SK-N-SH treated with all-trans-retinoic acid at 6 μM for 48 hours (cell line): ENCODE measurements at regions not wholly inside any gene's neighbourhood (a gene's known extent, or its start where the extent isn't known, plus 50 kb on each side); places are given as distances from the start of the nearest gene placed in this dataset.
A peak's percentile ranks its signal among the peaks of the same experiment; 100 is the strongest.

Experiments
- ATAC-seq: fragments of 200-7000 bp; cut with Tn5 transposase; 3 replicates; pipeline ENCODE4 v1.9.1; 2020; ENCODE audit warnings: mild to moderate bottlenecking, moderate library complexity
- ARNTL ChIP-seq: fragments of 450-650 bp; formaldehyde crosslinking; IDR thresholded peaks from 2 replicates; pipeline ENCODE4 v1.5.0; 2020; ENCODE audit warnings: low read depth, mild to moderate bottlenecking, moderate library complexity, borderline replicate concordance
- BACH2 ChIP-seq: fragments of 250-450 bp; sonication (Bioruptor Pico); IDR thresholded peaks from 2 replicates; pipeline ENCODE4 v1.9.0; 2021; ENCODE audit warnings: mild to moderate bottlenecking, borderline replicate concordance
- CSDC2 ChIP-seq: fragments of 250-450 bp; sonication (Bioruptor Pico); IDR thresholded peaks from 2 replicates; pipeline ENCODE4 v1.5.0; 2020; ENCODE audit warnings: mild to moderate bottlenecking, moderate library complexity
- ESRRG ChIP-seq: fragments of 250-450 bp; sonication (Bioruptor Pico); IDR thresholded peaks from 2 replicates; pipeline ENCODE4 v1.6.1; 2021; ENCODE audit warnings: mild to moderate bottlenecking
- ISL1 ChIP-seq: fragments of 250-450 bp; sonication (Bioruptor Pico); IDR thresholded peaks from 2 replicates; pipeline ENCODE4 v2.1.2; 2022; ENCODE audit warnings: mild to moderate bottlenecking, moderate library complexity
- OSR1 ChIP-seq: fragments of 250-450 bp; sonication (Bioruptor Pico); IDR thresholded peaks from 2 replicates; pipeline ENCODE4 v1.8.0; 2022; ENCODE audit warnings: moderate library complexity, mild to moderate bottlenecking, inconsistent platforms
- PPARA ChIP-seq: fragments of 250-450 bp; sonication (Bioruptor Pico); IDR thresholded peaks from 2 replicates; pipeline ENCODE4 v1.5.0; 2020; ENCODE audit warnings: mild to moderate bottlenecking, borderline replicate concordance
- RARB ChIP-seq: fragments of 250-450 bp; sonication (Bioruptor Pico); IDR thresholded peaks from 2 replicates; pipeline ENCODE4 v1.8.0; 2021; ENCODE audit warnings: mild to moderate bottlenecking, moderate library complexity
- SNAI2 ChIP-seq: fragments of 250-450 bp; sonication (Bioruptor Pico); IDR thresholded peaks from 2 replicates; pipeline ENCODE4 v1.5.0; 2020; ENCODE audit warnings: mild to moderate bottlenecking, moderate library complexity
- TCF4 ChIP-seq: fragments of 250-450 bp; sonication (Bioruptor Pico); IDR thresholded peaks from 2 replicates; pipeline ENCODE4 v1.8.0; 2021; ENCODE audit warnings: mild to moderate bottlenecking, moderate library complexity, borderline replicate concordance
- TOX ChIP-seq: fragments of 250-450 bp; sonication (Bioruptor Pico); IDR thresholded peaks from 2 replicates; pipeline ENCODE4 v1.8.0; 2021; ENCODE audit warnings: mild to moderate bottlenecking, moderate library complexity, borderline replicate concordance
- ZFP3 ChIP-seq: fragments of 250-450 bp; sonication (Bioruptor Pico); IDR thresholded peaks from 2 replicates; pipeline ENCODE4 v1.5.0; 2020; ENCODE audit warnings: mild to moderate bottlenecking, moderate library complexity
- ZNF565 ChIP-seq: fragments of 450-650 bp; formaldehyde crosslinking; conservative IDR thresholded peaks from 2 replicates; pipeline ENCODE4 v1.5.0; 2020; ENCODE audit warnings: low read depth, mild to moderate bottlenecking, moderate library complexity
- ZNF70 ChIP-seq: fragments of 450-650 bp; formaldehyde crosslinking; IDR thresholded peaks from 2 replicates; pipeline ENCODE4 v1.5.0; 2020; ENCODE audit warnings: mild to moderate bottlenecking, moderate library complexity
- ZNF8 ChIP-seq: fragments of 450-650 bp; formaldehyde crosslinking; IDR thresholded peaks from 2 replicates; pipeline ENCODE4 v1.5.0; 2020; ENCODE audit warnings: mild to moderate bottlenecking, moderate library complexity
- TF ChIP-seq, protein P1 (sequence below): fragments of 250-450 bp; sonication (Bioruptor Pico); IDR thresholded peaks from 2 replicates; pipeline ENCODE4 v1.5.1; 2020; ENCODE audit warnings: low read depth, mild to moderate bottlenecking, moderate library complexity
- TF ChIP-seq, protein P2 (sequence below): fragments of 250-450 bp; sonication (Bioruptor Pico); IDR thresholded peaks from 2 replicates; pipeline ENCODE4 v1.5.0; 2020; ENCODE audit warnings: mild to moderate bottlenecking, moderate library complexity
- TF ChIP-seq, protein P3 (sequence below): fragments of 250-450 bp; sonication (Bioruptor Pico); IDR thresholded peaks from 2 replicates; pipeline ENCODE4 v1.5.1; 2021; ENCODE audit warnings: mild to moderate bottlenecking, moderate library complexity
- TF ChIP-seq, protein P4 (sequence below): fragments of 250-450 bp; sonication (Bioruptor Pico); IDR thresholded peaks from 2 replicates; pipeline ENCODE4 v1.8.0; 2021; ENCODE audit warnings: low read depth, mild to moderate bottlenecking, moderate library complexity, borderline replicate concordance
- TF ChIP-seq, protein P5 (sequence below): fragments of 250-450 bp; sonication (Bioruptor Pico); IDR thresholded peaks from 2 replicates; pipeline ENCODE4 v1.8.0; 2020; ENCODE audit warnings: mild to moderate bottlenecking, moderate library complexity, borderline replicate concordance

DNA sequence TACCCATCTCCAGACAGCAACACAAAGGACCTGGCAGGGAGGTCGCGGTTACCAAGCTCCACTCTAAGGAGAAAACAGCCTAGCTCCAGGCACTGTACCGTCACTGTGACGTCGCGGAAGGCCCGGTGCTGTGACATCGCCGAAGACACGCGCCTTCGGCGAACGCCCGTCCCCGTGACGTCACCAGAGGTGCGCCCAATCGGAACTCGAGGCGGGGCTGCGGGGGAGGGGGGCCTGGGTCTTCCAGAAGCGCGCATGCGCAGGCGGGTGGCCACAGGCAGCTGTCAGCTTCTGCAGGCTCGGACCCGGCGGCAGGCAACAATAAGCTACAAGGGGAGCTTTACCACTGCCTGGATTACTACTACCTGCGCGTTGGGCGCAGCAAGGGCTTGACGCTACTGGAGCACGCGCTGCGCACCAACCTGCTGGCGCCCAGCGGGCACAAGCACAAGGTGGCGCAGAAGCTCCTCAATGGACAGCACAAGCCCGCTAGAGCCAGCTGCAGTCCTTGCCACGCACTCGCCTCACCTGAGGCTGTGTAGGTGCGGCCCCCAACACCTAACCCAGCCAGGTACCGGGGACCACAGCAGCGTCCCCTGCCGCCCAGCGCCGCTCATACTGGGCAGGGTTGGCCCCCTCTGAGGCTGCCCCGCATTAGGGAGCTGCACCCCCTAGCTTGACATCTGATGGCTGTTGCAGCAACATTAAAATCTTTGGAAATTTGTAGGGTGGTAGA lies 208.4 kb downstream of the TPST1 start:
- TF ChIP-seq CSDC2 (CRISPR knock-in tag), result 0 out of 2 replicates have a peak, but pooled peaks have one; percentile 7
- TF ChIP-seq BACH2 (CRISPR knock-in tag), result 0 out of 2 replicates have a peak, but pooled peaks have one; percentile 31
- no peak for TF ChIP-seq ZNF8 (CRISPR knock-in tag)
- TF ChIP-seq, protein P1, sequence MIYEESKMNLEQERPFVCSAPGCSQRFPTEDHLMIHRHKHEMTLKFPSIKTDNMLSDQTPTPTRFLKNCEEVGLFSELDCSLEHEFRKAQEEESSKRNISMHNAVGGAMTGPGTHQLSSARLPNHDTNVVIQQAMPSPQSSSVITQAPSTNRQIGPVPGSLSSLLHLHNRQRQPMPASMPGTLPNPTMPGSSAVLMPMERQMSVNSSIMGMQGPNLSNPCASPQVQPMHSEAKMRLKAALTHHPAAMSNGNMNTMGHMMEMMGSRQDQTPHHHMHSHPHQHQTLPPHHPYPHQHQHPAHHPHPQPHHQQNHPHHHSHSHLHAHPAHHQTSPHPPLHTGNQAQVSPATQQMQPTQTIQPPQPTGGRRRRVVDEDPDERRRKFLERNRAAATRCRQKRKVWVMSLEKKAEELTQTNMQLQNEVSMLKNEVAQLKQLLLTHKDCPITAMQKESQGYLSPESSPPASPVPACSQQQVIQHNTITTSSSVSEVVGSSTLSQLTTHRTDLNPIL, result no peak
- TF ChIP-seq, protein P2, sequence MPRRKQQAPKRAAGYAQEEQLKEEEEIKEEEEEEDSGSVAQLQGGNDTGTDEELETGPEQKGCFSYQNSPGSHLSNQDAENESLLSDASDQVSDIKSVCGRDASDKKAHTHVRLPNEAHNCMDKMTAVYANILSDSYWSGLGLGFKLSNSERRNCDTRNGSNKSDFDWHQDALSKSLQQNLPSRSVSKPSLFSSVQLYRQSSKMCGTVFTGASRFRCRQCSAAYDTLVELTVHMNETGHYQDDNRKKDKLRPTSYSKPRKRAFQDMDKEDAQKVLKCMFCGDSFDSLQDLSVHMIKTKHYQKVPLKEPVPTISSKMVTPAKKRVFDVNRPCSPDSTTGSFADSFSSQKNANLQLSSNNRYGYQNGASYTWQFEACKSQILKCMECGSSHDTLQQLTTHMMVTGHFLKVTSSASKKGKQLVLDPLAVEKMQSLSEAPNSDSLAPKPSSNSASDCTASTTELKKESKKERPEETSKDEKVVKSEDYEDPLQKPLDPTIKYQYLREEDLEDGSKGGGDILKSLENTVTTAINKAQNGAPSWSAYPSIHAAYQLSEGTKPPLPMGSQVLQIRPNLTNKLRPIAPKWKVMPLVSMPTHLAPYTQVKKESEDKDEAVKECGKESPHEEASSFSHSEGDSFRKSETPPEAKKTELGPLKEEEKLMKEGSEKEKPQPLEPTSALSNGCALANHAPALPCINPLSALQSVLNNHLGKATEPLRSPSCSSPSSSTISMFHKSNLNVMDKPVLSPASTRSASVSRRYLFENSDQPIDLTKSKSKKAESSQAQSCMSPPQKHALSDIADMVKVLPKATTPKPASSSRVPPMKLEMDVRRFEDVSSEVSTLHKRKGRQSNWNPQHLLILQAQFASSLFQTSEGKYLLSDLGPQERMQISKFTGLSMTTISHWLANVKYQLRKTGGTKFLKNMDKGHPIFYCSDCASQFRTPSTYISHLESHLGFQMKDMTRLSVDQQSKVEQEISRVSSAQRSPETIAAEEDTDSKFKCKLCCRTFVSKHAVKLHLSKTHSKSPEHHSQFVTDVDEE (CRISPR knock-in tag), result no peak; the same call in 1 of the 2 replicates
- peak; percentile 94 for ATAC-seq

DNA sequence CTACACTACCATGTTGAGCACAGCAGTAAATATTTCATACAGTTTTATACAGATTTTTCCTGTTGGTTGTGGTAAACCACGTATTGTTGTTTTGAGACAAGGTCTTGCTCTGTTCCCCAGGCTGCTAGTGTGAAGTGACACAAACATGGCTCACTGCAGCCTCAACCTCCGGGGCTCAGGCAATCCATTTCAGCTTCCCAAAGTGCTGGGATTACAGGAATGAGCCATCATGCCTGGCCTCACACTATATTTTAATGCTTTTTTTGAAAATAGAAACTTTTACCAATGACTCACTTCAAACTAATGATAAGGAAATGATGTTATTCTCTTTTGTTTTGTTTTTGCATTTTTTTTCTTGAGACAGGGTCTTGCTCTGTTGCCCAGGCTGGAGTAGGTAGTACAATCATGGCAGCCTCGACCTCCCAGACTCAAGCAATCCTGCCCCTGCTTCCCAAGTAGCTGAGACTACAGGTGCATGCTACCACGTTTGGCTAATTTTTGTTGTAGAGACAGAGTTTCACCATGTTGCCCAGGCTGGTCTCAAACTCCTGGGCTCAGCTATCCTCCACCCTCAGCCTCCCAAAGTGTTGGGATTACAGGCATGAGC lies 210.6 kb downstream of the TPST1 start:
- TF ChIP-seq ZFP3, result no peak
- ATAC-seq, result no peak

DNA sequence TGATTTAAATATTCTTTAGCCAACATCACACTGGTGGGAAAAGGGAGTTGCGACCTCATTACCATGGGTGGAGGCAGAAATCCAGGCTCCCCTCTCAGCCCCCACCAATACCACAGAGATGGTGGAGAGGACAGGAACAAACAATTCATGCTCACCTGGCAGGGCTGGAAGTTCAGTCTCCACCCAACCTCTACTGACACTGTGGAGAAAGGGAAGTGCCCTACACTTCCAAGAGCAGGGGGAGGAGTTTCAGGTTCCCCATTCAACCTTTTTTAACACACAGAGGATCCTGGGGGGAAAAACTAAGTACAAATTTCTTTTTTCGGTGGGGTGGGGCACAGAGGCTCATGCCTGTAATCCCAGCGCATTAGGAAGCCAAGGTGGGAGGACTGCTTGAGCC lies 210.1 kb upstream of the KCTD7 start:
- TF ChIP-seq CSDC2 (CRISPR knock-in tag) (no peak), TOX (no peak), RARB (no peak), ISL1 (CRISPR knock-in tag) (no peak), TCF4 (CRISPR knock-in tag) (no peak), ARNTL (CRISPR knock-in tag) (no peak), ZNF70 (CRISPR knock-in tag) (no peak), OSR1 (no peak), ZNF565 (CRISPR knock-in tag) (no peak), PPARA (no peak), SNAI2 (CRISPR knock-in tag) (no peak), ESRRG (CRISPR knock-in tag) (no peak), ZNF8 (CRISPR knock-in tag) (no peak)
- TF ChIP-seq, protein P3, sequence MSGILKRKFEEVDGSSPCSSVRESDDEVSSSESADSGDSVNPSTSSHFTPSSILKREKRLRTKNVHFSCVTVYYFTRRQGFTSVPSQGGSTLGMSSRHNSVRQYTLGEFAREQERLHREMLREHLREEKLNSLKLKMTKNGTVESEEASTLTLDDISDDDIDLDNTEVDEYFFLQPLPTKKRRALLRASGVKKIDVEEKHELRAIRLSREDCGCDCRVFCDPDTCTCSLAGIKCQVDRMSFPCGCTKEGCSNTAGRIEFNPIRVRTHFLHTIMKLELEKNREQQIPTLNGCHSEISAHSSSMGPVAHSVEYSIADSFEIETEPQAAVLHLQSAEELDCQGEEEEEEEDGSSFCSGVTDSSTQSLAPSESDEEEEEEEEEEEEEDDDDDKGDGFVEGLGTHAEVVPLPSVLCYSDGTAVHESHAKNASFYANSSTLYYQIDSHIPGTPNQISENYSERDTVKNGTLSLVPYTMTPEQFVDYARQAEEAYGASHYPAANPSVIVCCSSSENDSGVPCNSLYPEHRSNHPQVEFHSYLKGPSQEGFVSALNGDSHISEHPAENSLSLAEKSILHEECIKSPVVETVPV (CRISPR knock-in tag), result no peak
- TF ChIP-seq, protein P4, sequence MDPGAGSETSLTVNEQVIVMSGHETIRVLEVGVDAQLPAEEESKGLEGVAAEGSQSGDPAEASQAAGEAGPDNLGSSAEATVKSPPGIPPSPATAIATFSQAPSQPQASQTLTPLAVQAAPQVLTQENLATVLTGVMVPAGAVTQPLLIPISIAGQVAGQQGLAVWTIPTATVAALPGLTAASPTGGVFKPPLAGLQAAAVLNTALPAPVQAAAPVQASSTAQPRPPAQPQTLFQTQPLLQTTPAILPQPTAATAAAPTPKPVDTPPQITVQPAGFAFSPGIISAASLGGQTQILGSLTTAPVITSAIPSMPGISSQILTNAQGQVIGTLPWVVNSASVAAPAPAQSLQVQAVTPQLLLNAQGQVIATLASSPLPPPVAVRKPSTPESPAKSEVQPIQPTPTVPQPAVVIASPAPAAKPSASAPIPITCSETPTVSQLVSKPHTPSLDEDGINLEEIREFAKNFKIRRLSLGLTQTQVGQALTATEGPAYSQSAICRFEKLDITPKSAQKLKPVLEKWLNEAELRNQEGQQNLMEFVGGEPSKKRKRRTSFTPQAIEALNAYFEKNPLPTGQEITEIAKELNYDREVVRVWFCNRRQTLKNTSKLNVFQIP (CRISPR knock-in tag), result no peak
- TF ChIP-seq, protein P5, sequence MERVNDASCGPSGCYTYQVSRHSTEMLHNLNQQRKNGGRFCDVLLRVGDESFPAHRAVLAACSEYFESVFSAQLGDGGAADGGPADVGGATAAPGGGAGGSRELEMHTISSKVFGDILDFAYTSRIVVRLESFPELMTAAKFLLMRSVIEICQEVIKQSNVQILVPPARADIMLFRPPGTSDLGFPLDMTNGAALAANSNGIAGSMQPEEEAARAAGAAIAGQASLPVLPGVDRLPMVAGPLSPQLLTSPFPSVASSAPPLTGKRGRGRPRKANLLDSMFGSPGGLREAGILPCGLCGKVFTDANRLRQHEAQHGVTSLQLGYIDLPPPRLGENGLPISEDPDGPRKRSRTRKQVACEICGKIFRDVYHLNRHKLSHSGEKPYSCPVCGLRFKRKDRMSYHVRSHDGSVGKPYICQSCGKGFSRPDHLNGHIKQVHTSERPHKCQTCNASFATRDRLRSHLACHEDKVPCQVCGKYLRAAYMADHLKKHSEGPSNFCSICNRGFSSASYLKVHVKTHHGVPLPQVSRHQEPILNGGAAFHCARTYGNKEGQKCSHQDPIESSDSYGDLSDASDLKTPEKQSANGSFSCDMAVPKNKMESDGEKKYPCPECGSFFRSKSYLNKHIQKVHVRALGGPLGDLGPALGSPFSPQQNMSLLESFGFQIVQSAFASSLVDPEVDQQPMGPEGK, result no peak
- no peak for ATAC-seq
